HG03196 (cell line): ENCODE measurements at regions not wholly inside any gene's neighbourhood (a gene's known extent, or its start where the extent isn't known, plus 50 kb on each side); places are given as distances from the start of the nearest gene placed in this dataset.
"Not testable (repeated sequence)": the region's sequence is repeated elsewhere in the genome, so short reads cannot be mapped to it uniquely, and the experiment has no call there.

Source experiments
- ATAC-seq: cut with Tn5 transposase; IDR thresholded peaks from one replicate; pipeline ENCODE4 v1.9.1; 2021; ENCODE audit not compliant: unreplicated experiment

DNA sequence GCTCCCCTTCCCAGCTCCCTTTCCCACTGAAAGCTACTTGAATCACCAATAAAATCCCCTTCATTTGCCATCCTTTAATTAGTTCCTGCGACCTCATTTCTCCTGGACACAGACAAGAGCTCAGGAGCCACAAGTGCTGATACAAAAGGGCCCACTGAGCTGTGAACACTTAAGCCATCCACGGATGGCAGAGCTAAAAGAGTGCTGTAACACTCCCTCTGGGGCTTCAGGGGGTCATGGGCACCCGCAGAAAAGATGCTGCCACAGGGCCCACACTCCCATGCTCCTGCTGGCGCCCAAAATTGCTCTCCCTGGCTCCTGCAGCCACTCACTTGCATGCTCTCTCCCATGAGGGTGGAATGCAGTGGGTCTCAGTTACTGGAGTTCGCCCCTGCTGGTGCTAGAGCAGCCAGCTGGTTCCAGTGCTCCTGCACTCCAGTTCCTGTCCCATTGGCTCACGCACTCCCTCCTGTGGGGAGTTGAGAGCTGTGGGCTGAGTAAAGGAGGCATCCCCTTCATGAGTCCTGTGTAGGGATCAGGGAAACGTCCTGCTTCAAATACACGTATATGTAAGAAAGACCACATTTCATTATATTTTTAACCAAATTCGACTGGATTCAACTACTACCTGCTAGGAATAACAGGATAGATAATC lies 1291.0 kb downstream of the ARAP2 start:
- ATAC-seq, result no peak

DNA sequence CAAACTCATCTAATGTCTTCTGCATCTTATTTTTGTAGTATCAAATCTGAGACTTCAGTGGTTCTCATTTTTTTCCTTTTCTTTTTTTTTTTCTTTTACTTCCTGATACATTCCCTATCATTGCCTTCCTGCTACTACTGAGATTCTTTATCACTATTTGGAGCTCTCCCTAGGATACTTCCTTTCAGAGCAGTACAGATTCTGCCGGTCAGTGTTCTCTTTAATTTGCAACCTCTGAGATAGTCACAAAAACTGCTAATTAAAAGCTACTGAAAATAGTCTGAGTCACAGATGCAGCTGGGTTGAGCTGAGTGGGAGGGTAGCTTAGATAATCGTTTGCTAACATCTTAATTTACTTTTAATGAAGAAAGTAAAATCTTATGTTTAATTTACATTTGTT lies 1279.7 kb downstream of the ARAP2 start:
- ATAC-seq, result no peak

DNA sequence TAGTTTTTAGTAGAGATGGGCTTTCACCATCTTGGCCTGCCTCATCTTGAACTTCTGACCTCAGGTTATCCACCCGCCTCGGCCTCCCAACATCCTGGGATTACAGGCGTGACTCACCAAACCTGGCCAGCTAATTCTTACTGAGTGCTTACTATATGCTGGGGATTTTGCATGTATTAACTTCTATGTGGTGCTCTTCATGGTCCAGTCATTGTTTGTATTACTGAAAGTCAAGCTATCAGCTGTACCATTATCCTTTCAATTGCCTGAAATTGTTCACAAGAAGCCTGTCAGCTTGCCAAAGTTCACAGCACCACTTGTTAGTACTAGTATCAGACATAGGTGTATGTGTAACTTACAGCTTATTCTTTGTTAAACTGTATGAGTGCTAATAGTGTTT lies 1272.1 kb downstream of the ARAP2 start:
- ATAC-seq, result no peak

DNA sequence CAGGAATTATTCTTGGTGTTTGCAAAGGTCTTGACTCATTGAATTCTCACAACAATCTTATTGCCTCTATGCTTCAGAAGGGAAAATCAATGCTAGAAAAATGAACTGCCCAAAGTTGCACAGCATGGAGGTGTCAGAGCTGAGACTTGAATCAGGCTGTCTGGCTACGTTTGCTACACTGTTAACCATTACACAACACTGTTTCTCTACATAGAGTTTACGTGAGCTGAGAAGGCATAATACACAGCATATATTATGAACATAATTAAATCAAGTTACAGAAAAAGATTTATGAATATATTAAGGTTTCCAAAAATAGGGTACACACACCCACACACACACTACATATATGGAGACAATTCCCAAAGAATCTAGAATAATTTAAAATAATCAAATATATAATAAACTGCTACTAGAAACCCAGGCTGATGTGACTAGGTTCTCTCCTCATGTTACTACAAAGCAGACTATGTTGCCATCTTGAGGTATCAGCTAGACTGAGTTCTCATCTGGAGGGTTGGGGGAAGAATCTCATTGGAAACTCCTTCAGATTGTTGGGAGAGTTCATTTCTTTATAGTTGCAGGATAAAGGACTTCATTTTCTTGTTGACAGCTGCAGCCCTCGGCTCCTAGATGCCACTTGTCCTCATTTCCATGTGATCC lies 1270.5 kb downstream of the ARAP2 start:
- no peak for ATAC-seq

DNA sequence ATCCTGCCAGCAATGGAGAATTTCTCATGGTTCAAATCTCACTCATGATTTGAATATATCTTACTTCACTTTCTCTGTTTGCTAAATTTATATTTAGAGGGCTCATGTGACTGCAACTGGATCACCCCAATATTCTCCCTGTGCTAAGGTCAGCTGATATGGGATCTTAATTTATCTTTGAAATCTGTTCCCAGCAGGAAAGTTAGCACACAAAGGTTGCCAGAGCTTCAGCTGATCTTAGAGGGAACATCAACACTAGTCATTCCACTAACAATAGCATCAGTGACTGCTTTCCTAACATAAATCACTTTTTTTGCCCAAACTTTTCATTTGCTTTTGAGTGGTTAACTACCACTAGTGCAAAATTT lies 1270.0 kb downstream of the ARAP2 start:
- no peak for ATAC-seq

DNA sequence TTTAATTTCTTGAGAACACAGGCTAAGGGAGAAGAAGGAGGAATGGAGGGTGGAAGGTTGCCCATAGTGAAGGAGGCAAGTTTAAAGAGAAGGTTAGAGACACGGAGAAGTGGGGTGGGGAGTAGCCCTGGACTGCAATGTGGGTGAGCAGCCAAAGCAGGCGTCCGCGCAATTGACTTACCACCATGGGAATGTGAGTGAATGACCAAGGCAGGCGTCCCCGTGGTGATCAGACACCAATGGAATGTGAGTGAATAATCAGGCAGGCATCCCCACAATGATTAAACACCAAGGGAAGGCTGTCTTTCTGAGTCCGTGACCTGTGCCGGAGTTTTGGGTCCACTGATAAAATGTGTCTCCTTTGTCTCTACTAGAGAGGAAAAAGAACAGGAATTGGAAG lies 1223.1 kb downstream of the ARAP2 start:
- not testable (repeated sequence) for ATAC-seq

DNA sequence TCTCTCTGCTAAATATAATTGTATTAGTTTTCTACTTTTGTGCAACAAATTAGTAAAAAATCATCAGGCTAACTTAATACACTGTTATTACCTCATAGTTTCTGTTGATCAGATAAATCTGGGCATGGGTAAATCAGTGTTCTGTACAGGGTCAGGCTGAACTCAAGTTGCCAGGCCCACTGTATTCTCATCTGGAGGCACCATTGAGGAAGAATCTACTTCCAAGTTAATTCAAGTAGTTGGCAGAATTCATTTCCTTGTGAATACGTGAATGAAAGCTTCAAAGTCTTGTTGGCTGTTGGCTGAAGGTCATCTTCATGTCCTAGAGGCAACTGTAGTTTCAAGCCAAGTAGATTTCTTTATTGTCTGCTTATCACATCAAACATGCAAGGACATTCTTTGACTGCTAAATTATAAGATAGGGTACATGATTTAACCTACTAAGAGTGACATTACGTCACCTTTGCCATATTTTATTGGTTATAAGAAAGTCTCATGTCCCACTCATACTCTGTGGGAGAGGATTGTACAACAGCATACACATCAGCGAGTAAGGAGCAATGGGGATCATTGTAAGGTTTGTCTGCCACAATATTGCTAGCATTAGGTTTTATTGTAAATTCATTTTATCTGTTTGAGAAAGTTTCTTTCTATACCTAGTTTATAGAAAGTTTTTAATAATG lies 1219.0 kb downstream of the ARAP2 start:
- ATAC-seq, result no peak

DNA sequence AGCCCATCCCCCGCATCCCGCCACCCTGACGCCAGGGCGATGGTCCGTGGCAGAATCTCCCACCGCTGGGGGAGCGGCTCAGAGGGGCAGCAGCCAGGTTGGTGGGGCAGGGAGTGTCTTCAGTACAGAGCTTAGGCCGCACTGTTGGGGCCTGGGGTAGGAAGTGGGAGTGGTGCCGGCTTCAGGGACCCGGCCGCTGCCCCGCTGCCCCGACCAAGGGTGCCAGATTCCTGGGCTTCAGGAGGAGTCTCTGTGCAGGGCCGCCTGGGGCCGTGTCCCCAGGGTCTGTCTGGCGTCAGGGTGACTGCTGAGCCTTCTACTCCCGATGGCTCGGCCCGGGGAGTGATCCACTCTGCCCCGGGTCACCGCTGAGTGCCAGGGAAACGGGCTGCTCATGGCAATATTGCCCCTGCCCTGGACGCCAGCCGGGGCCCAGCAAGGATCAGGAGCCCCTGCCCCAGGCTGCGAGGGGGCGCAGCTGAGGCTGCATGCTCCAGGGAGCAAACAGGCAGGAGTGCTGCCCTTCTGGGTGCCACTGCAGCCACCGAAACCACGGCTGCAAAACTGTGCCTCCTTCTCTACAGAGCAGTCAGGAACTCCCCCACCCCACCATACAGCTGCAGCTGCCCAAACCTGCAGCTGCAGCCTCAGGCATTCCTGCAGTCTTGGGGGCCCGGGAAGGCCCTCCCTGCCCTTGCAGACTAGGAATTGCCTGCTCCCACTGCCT lies 1206.1 kb downstream of the ARAP2 start:
- ATAC-seq, result no peak

DNA sequence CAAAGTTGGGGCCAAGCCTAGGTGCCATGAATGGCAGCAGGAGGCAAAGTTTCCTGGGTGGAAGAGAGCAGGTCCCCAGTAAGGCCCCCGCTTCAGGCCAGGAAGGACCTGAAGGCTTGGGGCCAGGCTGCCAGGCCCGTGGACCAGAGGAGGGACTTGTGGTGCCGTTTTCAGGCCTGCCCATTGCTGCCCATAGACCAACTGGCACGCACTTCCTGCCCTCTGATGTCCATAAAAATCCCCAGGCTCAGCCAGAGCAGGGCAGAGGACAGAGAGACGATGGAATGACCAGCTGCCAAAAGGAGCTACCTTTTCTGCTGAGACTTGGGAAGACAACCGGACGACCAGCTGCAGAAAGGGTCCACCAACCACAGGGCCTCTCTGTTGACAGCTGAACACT lies 1205.5 kb downstream of the ARAP2 start:
- no peak for ATAC-seq

DNA sequence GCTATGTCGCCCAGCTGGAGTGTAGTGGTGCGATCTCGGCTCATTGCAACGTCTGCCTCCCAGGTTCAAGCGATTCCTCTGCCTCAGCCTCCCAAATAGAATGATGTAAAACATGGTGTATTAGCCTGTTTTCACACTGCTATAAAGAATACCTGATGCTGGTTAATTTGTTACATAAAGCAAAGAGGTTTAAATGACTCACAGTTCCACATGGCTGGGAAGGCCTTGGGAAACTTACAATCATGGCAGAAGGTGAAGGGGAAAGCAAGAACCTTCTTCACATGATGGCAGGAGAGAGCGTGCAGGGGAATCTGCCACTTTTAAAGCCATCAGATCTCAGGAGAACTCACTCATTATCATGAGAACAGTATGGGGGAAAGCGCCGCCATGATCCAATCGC lies 1191.8 kb downstream of the ARAP2 start:
- ATAC-seq, result no peak

DNA sequence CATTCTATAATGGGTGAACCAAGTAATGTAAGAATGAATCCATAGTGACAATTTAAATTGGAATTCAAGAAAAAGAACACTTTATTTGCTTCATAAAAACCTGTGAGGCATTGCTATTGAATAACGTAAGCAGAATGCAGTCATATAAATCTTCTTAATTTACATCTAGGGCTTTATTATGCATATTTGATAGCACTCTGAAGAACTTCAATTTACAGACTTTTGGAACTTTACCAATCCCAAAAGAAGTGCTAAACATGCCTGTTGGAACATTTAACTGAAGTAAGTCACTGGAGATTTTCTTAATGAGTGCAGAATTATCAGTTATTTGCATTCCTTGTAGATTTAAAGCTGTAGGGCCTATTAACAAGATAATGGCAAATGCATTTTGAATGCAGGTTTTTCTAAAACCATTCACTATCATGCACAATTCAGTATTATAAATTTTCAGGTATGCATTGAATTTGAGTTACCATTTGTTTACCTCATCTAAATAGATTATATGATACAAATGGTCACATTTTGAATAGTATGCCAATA lies 1181.2 kb downstream of the ARAP2 start:
- no peak for ATAC-seq

DNA sequence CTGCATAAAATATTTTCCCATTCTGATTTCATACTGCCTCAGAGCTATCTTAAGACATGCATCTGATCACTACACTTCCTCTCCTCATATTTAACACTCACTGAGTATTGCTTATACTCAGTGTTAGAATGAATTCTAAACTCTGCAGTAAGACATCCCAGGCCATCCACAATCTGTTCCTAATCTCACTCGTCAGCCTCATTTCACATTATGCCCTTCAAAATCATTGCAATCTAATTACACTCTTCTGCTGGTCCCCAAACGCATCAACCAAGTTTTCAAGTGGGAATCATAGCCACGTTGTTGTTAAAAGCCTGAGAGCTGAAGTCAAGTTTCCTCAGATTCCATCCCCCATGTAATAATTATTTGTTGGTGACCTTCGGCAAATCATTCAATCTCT lies 1177.9 kb downstream of the ARAP2 start:
- no peak for ATAC-seq

DNA sequence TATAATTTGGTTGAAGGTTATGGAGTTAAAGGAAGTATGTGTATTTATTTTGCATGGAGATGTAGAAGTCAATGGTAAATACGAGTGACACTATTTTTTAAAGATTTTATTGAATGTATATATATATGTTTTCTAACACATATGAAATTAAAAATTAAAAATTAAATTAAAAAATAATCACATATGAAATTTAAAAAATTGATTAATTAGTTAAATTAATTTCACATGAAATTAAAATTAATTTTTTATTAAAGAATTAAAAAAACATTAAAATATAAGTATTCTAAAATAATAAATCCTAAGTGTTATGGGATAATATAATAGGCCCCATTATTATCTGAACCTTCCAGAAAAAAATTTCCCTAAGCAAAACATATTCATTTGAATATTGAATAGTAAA lies 1163.5 kb downstream of the ARAP2 start:
- no peak for ATAC-seq

DNA sequence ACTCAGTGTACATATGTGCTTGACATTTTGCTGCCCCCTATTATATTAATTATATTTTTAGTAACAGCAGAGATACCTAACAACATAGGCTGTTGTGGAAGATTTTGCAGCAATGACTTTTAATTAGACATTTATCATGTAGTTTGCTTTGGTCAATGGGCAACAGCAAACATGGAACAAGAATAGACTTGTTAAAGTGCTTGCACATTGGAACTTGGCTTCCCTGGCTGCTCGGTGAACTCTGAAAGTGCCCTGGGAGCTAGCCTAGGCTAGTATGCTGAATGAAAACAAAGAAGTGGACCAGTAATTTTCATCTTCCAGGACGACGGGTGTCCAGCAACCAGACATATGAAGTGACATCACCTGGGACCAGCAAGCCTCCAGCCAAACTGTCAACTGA lies 1157.1 kb downstream of the ARAP2 start:
- ATAC-seq, result no peak

DNA sequence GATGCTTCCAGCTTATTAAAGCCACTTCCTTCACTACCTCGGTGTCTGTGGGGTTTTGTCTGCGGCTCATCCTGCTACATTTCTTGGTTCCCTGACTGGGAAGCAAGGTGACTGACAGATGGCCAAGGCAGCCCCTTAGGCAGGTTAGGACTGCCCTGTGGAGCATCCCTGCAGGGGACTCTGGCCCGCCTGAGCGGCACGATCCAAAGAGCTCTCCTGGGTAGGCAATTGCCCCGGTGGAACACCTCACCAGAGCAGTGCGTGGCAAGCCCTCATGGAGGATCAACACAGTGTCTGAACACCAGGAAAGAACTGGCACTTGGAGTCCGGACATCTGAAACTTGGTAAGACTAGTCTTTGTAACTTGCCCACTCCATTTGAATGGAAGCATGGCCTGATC lies 1143.4 kb downstream of the ARAP2 start:
- no peak for ATAC-seq

DNA sequence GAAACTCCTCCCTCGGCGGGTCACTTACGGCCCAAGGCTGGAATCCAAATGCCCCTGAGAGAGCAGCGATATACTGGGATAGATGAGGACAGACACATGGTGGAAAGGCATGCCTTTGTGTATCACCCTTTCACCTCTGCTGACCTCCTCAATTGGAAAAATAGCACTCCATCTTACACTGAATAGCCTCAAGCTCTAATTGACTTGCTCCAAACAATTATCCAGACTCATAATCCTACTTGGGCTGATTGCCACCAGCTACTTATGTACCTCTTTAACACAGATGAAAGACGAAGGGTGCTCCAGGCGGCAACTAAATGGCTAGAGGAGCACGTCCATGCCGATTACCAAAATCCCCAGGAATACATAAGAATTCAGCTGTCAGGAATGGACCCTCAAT lies 1142.2 kb downstream of the ARAP2 start:
- no peak for ATAC-seq

DNA sequence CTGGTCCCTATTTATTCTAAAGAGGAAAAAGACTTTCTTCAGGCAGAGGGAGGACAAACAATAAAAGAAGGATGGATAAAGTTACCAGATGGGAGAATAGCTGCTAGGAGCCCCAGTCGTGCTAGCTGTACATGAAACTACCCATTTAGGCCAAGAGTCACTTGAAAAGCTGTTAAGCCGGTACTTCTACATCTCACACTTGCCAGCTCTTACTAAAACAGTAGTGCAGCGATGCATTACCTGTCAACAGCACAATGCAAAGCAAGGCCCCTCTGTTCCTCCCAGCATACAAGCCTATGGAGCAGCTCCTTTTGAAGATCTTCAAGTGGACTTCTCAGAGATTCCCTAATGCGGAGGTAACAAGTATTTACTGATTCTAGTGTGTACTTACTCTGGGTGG lies 1138.8 kb downstream of the ARAP2 start:
- no peak for ATAC-seq

DNA sequence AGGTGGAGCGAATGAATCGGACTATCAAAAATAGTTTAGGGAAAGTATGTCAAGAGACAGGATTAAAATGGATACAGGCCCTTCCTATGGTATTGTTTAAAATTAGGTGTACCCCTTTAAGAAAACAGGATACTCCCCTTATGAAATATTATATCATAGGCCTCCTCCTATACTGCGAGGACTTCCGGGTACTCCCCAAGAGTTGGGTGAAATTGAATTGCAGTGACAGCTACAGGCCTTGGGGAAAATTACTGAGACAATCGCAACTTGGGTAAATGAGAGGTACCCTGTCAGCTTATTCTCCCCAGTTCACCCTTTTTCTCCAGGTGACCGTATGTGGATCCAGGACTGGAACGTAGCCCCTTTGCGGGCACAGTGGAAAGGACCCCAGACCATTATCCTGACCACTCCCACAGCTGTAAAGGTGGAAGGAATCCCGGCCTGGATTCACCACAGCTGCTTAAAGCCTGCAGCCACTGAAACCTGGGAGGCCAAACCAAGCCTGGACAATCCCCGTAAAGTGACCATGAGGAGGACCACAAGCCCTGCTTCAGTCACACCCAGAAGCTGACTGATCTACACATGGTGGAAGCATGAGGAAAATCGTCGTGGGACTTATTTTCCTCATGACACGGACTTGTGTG lies 1138.1 kb downstream of the ARAP2 start:
- ATAC-seq, result no peak

DNA sequence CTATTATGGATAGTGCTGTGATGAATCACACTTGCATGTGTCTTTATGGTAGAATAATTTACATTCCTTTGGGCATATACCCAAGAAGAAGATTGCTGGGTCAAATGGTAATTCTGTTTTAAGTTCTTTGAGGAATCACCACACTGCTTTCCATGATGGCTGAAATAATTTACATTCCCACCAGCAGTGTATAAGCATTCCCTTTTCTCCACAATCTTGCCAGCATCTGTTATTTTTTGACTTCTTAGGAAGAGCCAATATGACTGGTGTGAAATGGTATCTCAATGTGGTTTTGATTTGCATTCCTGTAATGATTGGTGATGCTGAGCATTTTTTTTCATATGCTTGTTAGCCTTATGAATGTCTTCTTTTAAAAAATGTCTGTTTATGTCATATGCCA lies 1120.2 kb downstream of the ARAP2 start:
- no peak for ATAC-seq

DNA sequence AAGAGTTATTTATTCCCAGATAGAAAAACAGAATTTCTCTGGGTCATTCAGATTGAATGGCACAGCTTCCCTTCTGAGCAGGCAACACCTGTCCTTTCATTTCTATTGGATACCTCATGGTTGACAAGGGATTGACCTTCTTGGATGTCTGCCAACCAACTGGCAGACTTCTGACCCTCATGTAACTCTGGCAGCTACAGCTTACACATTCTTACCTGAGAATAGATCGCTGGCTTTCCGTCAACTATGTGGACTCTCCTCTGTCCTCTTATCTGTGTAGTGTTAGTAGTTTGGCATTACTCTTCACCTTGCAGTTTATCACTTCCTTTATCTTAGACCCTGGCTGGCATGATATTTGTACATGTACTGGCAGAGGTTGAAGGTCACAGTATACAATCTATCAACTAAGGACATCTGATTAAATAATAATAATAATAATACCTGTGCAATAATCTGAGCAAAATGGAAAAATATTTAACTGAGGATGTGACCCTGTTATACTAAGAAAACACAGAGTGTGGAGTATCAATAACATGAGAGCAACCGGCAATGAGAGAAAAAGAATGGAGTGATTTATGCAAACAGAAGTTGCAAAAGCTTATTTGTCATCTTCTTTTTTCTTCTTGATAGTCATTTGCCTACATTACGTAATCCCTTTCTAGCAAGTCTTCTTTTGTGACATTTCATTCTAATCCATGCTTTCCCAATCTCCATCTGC lies 1118.2 kb downstream of the ARAP2 start:
- no peak for ATAC-seq

DNA sequence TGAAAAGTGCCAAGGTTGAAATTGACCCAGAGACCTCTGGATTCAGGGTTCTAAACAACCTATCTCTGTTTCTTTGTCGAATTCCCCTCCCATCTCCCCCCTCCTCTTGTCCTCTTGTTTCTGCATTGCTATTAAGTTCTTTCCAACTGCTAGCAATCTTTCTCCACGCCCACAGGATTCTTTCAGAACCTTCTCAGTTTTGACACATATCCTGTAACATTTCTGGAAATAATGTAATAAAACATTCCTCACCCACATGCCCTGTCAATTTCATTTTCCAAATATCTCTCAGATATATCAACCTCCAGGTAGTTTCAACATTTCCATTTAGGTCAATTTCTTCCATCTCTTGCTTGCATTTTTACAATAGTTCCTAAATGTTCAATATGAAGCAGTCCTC lies 1105.9 kb downstream of the ARAP2 start:
- ATAC-seq, result no peak
